ENCODE measurements at regions not wholly inside any gene's neighbourhood (a gene's known extent, or its start where the extent isn't known, plus 50 kb on each side); places are given as distances from the start of the nearest gene placed in this dataset.

DNA sequence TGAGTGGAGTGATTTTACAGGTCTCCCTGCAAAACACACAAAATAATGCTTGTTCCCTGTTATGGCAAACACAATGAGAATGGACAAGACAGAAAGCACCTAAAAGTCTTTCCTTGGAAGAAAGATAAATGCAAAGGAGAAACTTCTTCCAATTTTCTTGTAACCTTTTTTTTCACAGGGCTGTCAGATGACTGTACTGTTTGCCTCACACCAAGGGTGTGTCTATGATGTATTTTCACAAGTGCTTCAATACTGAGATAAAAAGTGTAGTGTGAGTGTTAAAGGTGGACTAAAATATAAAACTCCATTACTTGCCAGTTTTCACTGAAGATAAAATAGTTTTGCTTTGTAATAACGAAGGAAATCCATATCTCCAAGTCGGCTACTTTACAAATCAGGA lies 194.5 kb downstream of the CENPW start:
- Mint-ChIP-seq H3K27ac (no peak overlapping the region), H3K4me1 (no peaks in the 10 kb centered on the region), H3K27me3 (no peaks in the 10 kb centered on the region), H3K9me3 (no peaks in the 10 kb centered on the region), H3K4me3 (no peak overlapping the region), H3K36me3 (ENCODE audit: low read depth) (no peaks in the 10 kb centered on the region)
- DNase-seq = no peak
- ChIA-PET CTCF (no interaction called here), POLR2A (no interaction called here)

DNA sequence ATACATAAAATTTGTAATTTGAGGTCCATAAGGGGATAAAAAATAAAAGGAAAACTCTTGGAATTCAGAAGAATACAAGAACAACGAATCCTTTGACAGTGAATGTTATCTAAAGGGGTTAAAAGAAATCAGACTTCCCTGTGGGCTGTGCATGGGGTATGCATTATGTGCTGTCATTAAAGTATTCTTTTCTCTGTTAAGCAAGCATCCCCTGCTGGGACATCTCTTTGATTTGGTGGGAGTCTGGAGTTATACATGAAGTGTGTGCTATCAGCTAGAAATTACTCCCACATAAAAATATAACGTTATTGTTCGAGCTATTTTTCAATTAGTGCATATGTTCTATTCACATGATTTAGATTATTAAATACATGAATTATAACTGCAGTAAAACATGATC lies 195.2 kb downstream of the CENPW start:
- no peak overlapping the region for H3K4me3 Mint-ChIP-seq
- no peaks in the 10 kb centered on the region for H3K9me3 Mint-ChIP-seq
- no peaks in the 10 kb centered on the region for H3K36me3 Mint-ChIP-seq (ENCODE audit: low read depth)

DNA sequence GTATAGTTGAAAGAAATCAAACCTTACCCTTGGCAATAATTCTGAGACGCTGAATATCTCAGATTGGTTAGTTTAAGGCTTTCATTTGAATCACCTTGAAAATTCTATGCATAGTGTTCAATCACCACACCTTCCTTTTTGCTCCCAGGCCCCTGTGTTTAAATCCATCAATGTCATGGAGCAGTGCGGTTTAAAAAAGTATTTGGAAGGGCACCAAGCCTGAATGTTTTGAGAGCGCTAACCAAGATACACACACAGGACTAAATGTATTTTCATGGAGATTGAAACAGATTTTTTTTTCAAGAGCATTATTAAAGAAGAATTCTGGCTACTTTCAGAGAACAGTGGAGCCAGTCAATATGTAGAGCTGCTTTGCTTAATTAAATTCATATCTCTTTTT lies 195.7 kb downstream of the CENPW start:
- Mint-ChIP-seq H3K27ac (no peak overlapping the region), H3K4me1 (no peaks in the 10 kb centered on the region)
- POLR2A ChIA-PET = interaction anchor here (0.6 kb wide), 1 partner anchor 559 kb away, joined by 5 read pairs; no protein-coding TSS in a partner anchor

More for the DNA sequence above, 195.2 kb downstream of the CENPW start:
- no peaks in the 10 kb centered on the region for H3K27me3 Mint-ChIP-seq
- H3K27ac Mint-ChIP-seq = no peak overlapping the region
- H3K4me1 Mint-ChIP-seq = no peaks in the 10 kb centered on the region
- no peak for DNase-seq
- ChIA-PET POLR2A (no interaction called here), CTCF (interaction anchor here (1.3 kb wide), 1 partner anchor 10 kb away, joined by 4 read pairs; no protein-coding TSS in a partner anchor)

DNA sequence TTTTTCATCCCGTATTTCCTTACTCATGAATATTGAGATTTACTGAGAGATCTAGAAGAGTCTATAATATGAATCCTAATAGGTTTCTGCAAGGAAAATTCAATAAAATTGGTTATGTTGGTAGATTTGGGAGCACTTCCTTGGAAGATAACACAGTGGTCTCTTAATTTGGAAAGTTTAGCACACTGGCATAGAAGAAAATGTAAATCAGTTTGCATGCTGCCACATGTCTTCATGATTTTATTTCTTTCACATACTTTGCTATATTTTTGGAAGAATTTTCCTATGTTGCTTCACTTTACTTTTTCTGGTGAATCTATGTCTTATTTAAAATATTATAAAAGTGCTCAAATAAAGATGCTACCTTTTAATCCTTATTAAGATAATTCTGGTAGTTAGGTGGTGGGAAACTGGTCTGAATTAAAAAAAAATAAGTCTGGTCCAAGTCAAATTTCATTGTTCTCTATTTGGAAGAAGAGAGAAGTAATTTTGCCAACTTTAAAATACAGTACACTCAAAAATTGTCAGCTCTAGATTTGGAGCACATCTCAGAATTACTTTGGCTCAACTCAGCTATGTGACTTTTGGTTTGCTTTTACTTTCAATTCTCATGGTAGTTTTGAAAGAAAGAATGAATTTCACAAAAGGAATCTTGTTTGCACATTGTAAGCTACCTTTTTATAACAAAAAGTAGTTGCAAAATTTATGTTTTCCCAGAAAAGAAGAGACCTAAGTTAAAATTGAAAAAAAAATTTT lies 197.3 kb downstream of the CENPW start:
- DNase-seq = no peak
- Mint-ChIP-seq H3K27me3 (no peaks in the 10 kb centered on the region), H3K36me3 (ENCODE audit: low read depth) (no peaks in the 10 kb centered on the region), H3K9me3 (no peaks in the 10 kb centered on the region), H3K4me1 (no peaks in the 10 kb centered on the region), H3K4me3 (no peak overlapping the region), H3K27ac (no peak overlapping the region)
- ChIA-PET CTCF (no interaction called here), POLR2A (no interaction called here)

More for the DNA sequence above, 195.7 kb downstream of the CENPW start:
- Mint-ChIP-seq H3K27me3 (no peaks in the 10 kb centered on the region), H3K36me3 (ENCODE audit: low read depth) (no peaks in the 10 kb centered on the region), H3K9me3 (no peaks in the 10 kb centered on the region), H3K4me3 (no peak overlapping the region)
- CTCF ChIA-PET = interaction anchor here (1.3 kb wide), 1 partner anchor 9 kb away, joined by 4 read pairs; no protein-coding TSS in a partner anchor
- DNase-seq = no peak

DNA sequence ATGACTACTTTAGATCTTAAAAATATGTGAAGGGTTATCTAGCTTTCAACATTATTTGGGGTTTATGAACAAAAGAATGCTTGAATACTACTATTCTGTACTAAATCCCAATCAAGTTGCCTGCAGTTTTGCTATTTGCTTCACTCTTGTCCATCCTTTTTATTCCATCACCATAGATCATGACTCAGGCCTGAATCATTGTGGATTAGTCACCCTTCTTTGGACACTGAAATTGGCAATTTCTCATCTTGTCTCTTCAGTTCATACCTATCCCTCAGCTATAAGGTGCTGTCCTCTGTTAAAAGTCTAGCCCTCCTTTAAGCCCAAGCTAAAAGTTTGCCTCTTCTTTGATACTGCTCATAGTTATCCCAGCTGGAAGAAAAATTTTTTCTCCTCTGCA lies 199.1 kb downstream of the CENPW start:
- ChIA-PET CTCF (no interaction called here), POLR2A (no interaction called here)
- Mint-ChIP-seq H3K27me3 (no peaks in the 10 kb centered on the region), H3K27ac (no peak overlapping the region), H3K4me3 (no peak overlapping the region), H3K36me3 (ENCODE audit: low read depth) (no peaks in the 10 kb centered on the region), H3K9me3 (no peaks in the 10 kb centered on the region), H3K4me1 (no peaks in the 10 kb centered on the region)
- DNase-seq = no peak

DNA sequence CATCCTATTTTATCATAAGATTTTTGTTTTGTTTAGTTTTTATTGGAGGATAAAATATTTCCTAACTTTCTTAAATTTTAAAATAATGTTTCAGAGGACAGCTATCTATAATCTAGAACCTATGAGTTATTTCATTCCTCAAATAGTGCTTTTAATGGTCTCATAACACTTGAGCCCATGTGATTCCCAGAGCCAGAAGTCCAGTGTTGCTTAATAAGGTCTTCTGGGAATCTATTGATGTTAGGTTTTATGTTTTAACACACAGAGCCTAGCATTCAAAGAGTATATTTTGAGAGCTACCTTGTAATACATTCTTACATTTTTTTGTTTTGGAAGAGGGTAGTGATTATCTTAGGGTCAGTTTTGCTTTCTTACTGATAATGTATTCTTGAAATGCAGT lies 200.2 kb downstream of the CENPW start:
- DNase-seq = no peak
- H3K36me3 Mint-ChIP-seq (ENCODE audit: low read depth) = no peaks in the 10 kb centered on the region
- H3K27ac Mint-ChIP-seq = no peak overlapping the region
- CTCF ChIA-PET = no interaction called here
- H3K9me3 Mint-ChIP-seq = no peaks in the 10 kb centered on the region
- H3K4me3 Mint-ChIP-seq = no peak overlapping the region
- no peaks in the 10 kb centered on the region for H3K4me1 Mint-ChIP-seq
- H3K27me3 Mint-ChIP-seq = no peaks in the 10 kb centered on the region
- POLR2A ChIA-PET = no interaction called here

DNA sequence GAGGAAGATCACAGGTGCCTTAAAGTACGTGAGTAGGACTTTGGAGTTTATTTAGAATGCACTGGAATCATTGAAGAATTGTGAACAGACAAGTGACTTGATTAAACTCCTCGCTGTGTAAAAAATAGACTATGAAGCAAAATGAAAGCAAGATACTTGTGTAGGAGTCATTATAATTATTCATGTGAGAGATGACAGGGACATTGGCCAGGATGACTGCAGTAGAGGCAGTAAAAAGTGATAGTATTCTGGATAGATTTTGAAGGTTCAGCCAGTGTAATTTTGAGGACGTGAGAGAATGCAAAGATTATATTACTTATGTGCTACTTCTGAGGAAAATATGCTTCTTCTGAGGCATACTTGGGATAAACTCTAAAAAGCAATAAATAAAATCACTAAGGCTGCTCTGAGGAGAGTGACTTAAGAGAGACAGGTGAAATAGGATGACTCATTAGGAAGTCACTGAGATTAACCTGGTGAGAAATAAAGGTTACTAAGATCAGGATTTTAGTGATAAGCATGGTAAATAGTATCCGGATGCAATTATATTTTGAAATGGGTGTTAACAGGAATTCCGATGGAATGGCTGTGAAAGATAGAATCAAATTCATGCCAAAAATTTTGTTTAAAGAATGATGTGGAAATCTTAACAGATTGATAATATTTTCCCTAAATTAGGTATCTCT lies 202.0 kb downstream of the CENPW start:
- no peak overlapping the region for H3K27ac Mint-ChIP-seq
- H3K36me3 Mint-ChIP-seq (ENCODE audit: low read depth) = no peaks in the 10 kb centered on the region
- H3K9me3 Mint-ChIP-seq = no peaks in the 10 kb centered on the region
- H3K4me3 Mint-ChIP-seq = no peak overlapping the region
- no peaks in the 10 kb centered on the region for H3K27me3 Mint-ChIP-seq
- DNase-seq = no peak
- no peaks in the 10 kb centered on the region for H3K4me1 Mint-ChIP-seq
- POLR2A ChIA-PET = no interaction called here
- CTCF ChIA-PET = no interaction called here

DNA sequence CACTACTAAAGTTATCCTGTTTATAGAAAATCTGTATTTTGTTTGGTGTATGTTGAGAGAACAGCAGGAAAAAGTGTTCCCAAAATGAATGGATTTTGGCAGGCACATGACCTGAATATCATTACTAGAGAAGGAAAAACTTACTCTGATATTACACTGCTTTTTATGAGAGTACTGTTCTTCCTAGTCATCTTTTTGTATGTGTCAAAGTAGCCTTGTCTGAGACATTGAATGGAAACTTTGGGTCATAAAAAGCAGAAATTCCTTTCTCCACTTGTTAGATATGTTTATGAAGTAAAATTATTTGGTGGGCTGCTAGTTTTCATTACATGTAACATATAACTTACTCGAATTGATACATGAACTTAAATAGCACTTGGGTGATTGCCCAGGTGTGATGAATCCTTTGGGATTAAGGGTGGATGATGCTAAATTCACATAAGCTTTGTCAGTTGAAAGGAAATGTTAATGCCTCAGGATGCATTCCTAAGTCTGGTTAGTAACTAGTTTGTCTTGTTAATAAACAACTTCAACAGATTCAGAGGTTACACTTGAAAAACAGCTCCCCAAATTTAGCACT lies 206.7 kb downstream of the CENPW start:
- H3K27ac Mint-ChIP-seq = no peak overlapping the region
- H3K27me3 Mint-ChIP-seq = no peaks in the 10 kb centered on the region

DNA sequence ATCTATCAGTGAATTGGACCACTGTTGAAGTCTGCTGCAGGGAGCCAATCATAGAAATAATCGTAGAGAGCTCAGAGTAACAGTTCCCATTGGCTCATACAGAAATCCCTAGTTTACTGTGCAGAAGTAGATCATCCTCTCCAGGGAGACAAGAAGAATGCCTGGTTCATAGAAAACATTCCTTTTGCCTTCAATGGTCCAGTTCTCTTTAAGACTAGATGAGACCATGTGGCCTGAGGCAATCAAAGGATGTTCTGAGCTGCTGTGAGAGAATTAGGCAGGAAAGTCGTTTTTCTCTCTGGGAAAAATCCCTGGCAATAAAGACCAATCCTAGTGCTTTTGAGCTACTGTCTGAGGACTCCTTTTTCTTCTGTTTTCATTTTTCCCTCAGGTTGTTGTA lies 208.4 kb downstream of the CENPW start:
- no peak overlapping the region for H3K4me3 Mint-ChIP-seq
- ChIA-PET POLR2A (no interaction called here), CTCF (no interaction called here)
- no peaks in the 10 kb centered on the region for H3K4me1 Mint-ChIP-seq
- H3K36me3 Mint-ChIP-seq (ENCODE audit: low read depth) = no peaks in the 10 kb centered on the region
- DNase-seq = no peak
- no peak overlapping the region for H3K27ac Mint-ChIP-seq
- H3K27me3 Mint-ChIP-seq = no peaks in the 10 kb centered on the region
- H3K9me3 Mint-ChIP-seq = no peaks in the 10 kb centered on the region

More for the DNA sequence above, 206.7 kb downstream of the CENPW start:
- DNase-seq = no peak
- Mint-ChIP-seq H3K4me1 (no peaks in the 10 kb centered on the region), H3K9me3 (no peaks in the 10 kb centered on the region), H3K4me3 (no peak overlapping the region), H3K36me3 (ENCODE audit: low read depth) (no peaks in the 10 kb centered on the region)
- POLR2A ChIA-PET = no interaction called here
- CTCF ChIA-PET = no interaction called here

DNA sequence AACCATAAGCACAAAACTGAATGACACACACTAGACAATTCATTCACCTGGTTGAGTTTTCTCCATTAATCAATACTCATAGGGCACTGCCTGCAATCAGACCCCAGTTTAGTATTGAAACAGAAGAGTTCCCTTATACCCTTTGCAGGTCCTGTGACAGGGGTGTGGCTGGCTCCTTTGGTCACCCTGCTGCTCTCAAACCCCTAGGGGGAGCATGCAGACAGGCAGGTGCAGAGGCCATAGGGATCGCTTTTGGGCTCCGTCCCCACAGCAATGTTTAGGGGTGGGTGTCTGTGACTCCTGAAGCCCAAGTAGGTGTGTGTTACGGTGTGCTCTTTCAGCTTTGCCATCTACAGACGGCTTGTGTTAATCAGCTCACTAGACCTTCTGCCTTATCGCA lies 210.4 kb downstream of the CENPW start:
- Mint-ChIP-seq H3K9me3 (no peaks in the 10 kb centered on the region), H3K27me3 (no peaks in the 10 kb centered on the region), H3K4me3 (no peak overlapping the region), H3K27ac (no peak overlapping the region), H3K36me3 (ENCODE audit: low read depth) (no peaks in the 10 kb centered on the region), H3K4me1 (no peaks in the 10 kb centered on the region)
- ChIA-PET POLR2A (interaction anchor here (0.7 kb wide), 1 partner anchor 37 kb away, joined by 6 read pairs; no protein-coding TSS in a partner anchor), CTCF (no interaction called here)
- DNase-seq = no peak

DNA sequence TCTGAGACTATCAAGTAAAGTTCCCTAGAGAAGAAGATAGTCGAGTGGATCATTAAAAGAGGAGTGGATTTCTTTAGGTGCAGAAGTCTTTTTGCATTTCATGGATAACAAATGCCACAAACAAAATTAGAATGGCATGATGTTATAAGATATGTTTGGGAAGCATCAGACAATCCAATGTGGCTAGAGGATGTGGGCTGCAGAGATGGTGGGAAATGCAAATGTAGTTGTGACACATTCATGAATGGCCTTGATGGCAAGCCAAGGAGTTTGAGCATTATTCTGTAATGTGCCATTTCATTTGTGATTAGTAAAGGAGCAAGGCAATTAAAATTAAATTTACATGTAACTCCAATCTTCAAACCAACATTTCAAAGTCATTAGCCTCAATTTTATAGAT lies 211.9 kb downstream of the CENPW start:
- DNase-seq = no peak
- no peaks in the 10 kb centered on the region for H3K36me3 Mint-ChIP-seq (ENCODE audit: low read depth)
- POLR2A ChIA-PET = no interaction called here
- H3K4me1 Mint-ChIP-seq = no peaks in the 10 kb centered on the region
- H3K4me3 Mint-ChIP-seq = no peak overlapping the region
- no peaks in the 10 kb centered on the region for H3K27me3 Mint-ChIP-seq
- H3K27ac Mint-ChIP-seq = no peak overlapping the region
- no peaks in the 10 kb centered on the region for H3K9me3 Mint-ChIP-seq
- CTCF ChIA-PET = no interaction called here

DNA sequence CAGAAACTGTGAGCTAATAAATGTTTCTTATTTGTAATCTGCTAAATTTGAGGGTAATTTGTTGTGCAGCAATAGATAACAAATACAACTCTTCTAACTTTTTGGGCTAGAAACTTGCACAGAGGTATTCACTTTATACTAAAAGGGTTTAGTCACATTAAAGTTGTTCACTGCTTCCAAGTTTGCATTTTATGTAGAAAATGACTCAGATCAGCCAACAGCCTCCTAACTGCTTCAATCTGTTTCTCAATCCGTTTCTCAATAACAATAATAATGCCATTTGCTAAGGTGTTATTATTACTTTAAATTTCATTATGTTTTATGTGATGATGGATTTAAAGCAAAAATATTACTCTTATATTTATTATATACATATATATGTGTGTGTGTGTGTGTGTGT lies 213.9 kb downstream of the CENPW start:
- CTCF ChIA-PET = no interaction called here

DNA sequence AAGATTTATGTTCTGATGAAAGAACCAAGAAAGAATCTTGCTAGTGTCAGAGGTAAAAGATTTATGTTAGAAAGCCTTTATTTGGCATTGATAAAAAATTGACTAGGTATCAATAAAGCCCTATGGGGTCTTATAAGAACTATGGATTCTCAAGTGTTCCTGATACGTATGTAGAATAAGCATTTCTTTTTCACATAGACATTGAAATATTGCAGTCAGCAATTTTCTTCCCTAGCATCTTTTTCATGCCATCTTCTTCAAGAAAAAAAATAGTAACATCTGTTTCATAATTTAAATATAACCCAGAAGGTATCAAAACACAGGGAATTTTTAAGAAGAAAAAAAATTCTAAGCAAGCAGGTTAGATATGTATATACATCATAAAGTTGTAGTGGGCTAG lies 230.6 kb downstream of the CENPW start:
- Mint-ChIP-seq H3K27me3 (no peaks in the 10 kb centered on the region), H3K36me3 (ENCODE audit: low read depth) (no peaks in the 10 kb centered on the region), H3K27ac (no peak overlapping the region), H3K4me3 (no peak overlapping the region), H3K9me3 (no peaks in the 10 kb centered on the region), H3K4me1 (no peaks in the 10 kb centered on the region)
- DNase-seq = no peak
- POLR2A ChIA-PET = no interaction called here
- CTCF ChIA-PET = no interaction called here

More for the DNA sequence above, 213.9 kb downstream of the CENPW start:
- Mint-ChIP-seq H3K4me1 (no peaks in the 10 kb centered on the region), H3K36me3 (ENCODE audit: low read depth) (no peaks in the 10 kb centered on the region), H3K27me3 (no peaks in the 10 kb centered on the region), H3K9me3 (no peaks in the 10 kb centered on the region), H3K27ac (no peak overlapping the region), H3K4me3 (no peak overlapping the region)
- POLR2A ChIA-PET = no interaction called here
- DNase-seq = no peak
